Sigmoid colon (tissue), 4 donors: ENCODE measurements at regions not wholly inside any gene's neighbourhood (a gene's known extent, or its start where the extent isn't known, plus 50 kb on each side); places are given as distances from the start of the nearest gene placed in this dataset.

ENCODE experiments used
- POLR2A ChIP-seq, 2 donors: fragments of 450-650 bp; IDR thresholded peaks; one replicate each; pipeline ENCODE4 v1.6.1; 2016; ENCODE audit warnings: antibody characterized with exemption in 2 of 2, mild to moderate bottlenecking in 2 of 2, moderate library complexity in 2 of 2
- POLR2AphosphoS5 ChIP-seq, 4 donors: sonication (generic); formaldehyde crosslinking; IDR thresholded peaks; one replicate each; pipeline ENCODE4 v1.6.1; 2017; ENCODE audit warnings: antibody characterized with exemption in 4 of 4
- TF ChIP-seq, protein P1 (sequence below), 4 experiments: fragments of 450-650 bp in 3 of 4; fragments of 200-600 bp in 1 of 4; IDR thresholded peaks; one replicate each; pipeline ENCODE4 v1.5.1; 2016 to 2019; ENCODE audit warnings: antibody characterized with exemption in 4 of 4, mild to moderate bottlenecking in 3 of 4, moderate library complexity in 2 of 4

- TF ChIP-seq, protein P1, sequence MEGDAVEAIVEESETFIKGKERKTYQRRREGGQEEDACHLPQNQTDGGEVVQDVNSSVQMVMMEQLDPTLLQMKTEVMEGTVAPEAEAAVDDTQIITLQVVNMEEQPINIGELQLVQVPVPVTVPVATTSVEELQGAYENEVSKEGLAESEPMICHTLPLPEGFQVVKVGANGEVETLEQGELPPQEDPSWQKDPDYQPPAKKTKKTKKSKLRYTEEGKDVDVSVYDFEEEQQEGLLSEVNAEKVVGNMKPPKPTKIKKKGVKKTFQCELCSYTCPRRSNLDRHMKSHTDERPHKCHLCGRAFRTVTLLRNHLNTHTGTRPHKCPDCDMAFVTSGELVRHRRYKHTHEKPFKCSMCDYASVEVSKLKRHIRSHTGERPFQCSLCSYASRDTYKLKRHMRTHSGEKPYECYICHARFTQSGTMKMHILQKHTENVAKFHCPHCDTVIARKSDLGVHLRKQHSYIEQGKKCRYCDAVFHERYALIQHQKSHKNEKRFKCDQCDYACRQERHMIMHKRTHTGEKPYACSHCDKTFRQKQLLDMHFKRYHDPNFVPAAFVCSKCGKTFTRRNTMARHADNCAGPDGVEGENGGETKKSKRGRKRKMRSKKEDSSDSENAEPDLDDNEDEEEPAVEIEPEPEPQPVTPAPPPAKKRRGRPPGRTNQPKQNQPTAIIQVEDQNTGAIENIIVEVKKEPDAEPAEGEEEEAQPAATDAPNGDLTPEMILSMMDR (IDR thresholded peaks at IDR 0.05), result no peak
- TF ChIP-seq POLR2A (IDR thresholded peaks at IDR 0.05) (no peak), POLR2AphosphoS5 (IDR thresholded peaks at IDR 0.05) (no peak)
These were observed 59.4 kb upstream of the SIX2 start for GRCh38 chr2:45068571-45069140.
